ENCODE measurements at regions not wholly inside any gene's neighbourhood (a gene's known extent, or its start where the extent isn't known, plus 50 kb on each side); places are given as distances from the start of the nearest gene placed in this dataset.

GRCh38 chr11:69377029-69377952 lies 83.3 kb downstream of the MYEOV start:
- ATAC-seq (ENCODE audit: low read depth in 2 of 2) = no peak
- Mint-ChIP-seq H3K27me3 (peaks cover 0 to 8% (median 6%) of the 10 kb centered on the region in 3 donors), H3K4me1 (peaks cover 0 to 4% (median 2%) of the 10 kb centered on the region in 3 donors), H3K4me3 (no peak overlapping the region), H3K36me3 (peaks cover 0 to 8% of the 10 kb centered on the region in 2 donors), H3K9me3 (no peaks in the 10 kb centered on the region), H3K27ac (no peak overlapping the region)
- DNase-seq = no peak

GRCh38 chr11:69377953-69378302 lies 84.0 kb downstream of the MYEOV start:
- Mint-ChIP-seq H3K27me3 (peaks cover 0 to 2% (median under 1%) of the 10 kb centered on the region in 3 donors), H3K4me1 (peaks cover 0 to 2% (median 0%) of the 10 kb centered on the region in 3 donors), H3K27ac (no peak overlapping the region), H3K4me3 (no peak overlapping the region), H3K9me3 (no peaks in the 10 kb centered on the region), H3K36me3 (peaks cover 0 to 1% of the 10 kb centered on the region in 2 donors)
- no peak for DNase-seq
- ATAC-seq (ENCODE audit: low read depth in 2 of 2) = no peak

DNA sequence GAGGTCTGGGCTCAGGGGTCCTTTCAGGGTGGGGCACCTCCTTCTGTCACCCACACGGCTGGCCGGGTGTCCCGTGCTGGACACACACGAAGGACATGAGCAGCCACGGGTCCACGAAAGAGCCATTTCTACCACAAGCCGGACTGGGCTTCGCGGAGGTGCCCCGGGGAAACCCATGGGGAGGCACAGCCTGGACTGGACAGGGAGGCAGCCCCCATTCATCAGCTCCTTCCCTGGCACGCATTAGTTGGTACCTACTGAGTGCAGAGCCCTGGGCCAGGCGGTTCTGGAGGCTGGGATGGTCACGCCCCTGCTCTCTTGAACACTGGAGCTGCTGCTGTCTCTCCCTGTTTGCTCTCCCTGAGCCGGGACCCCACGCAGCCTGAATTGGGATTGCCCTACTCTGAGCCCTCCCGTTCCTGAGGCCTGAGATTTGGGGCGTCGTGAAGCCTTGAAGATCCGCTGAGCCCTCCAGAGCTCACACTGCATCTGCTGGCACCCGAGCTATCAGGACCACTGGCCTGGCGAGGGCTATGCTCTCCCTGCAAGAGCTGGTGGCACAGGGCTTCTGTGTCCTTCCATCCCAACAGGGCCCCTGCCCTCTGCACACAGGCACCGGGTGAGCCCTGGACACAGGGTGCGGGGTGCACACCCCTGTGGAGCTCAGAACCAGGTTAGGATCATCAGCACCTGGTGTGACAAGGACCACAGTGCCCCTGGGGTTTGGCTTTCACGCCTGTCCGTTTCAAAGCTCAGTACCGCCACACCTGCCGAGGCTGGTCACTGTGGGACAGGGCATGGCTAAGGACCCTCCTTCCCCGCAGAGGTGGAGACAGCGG lies 84.6 kb downstream of the MYEOV start:
- Mint-ChIP-seq H3K4me1 (peaks cover 0 to 2% (median 0%) of the 10 kb centered on the region in 3 donors), H3K27ac (no peak overlapping the region), H3K4me3 (no peak overlapping the region), H3K27me3 (no peaks in the 10 kb centered on the region), H3K9me3 (no peaks in the 10 kb centered on the region), H3K36me3 (no peaks in the 10 kb centered on the region)
- ATAC-seq (ENCODE audit: low read depth in 2 of 2) = no peak
- DNase-seq = no peak

GRCh38 chr11:69380451-69380901 lies 86.5 kb downstream of the MYEOV start:
- no peak for DNase-seq
- H3K27ac Mint-ChIP-seq = no peak overlapping the region
- H3K27me3 Mint-ChIP-seq = no peaks in the 10 kb centered on the region
- H3K36me3 Mint-ChIP-seq = no peaks in the 10 kb centered on the region
- no peaks in the 10 kb centered on the region for H3K9me3 Mint-ChIP-seq
- H3K4me1 Mint-ChIP-seq = peaks cover 0 to 2% (median 0%) of the 10 kb centered on the region in 3 donors
- no peak overlapping the region for H3K4me3 Mint-ChIP-seq
- no peak for ATAC-seq (ENCODE audit: low read depth in 2 of 2)

- no peak for DNase-seq
- Mint-ChIP-seq H3K36me3 (no peaks in the 10 kb centered on the region), H3K4me1 (peaks cover 0 to 2% (median 0%) of the 10 kb centered on the region in 3 donors), H3K27ac (no peak overlapping the region), H3K27me3 (no peaks in the 10 kb centered on the region), H3K9me3 (no peaks in the 10 kb centered on the region), H3K4me3 (no peak overlapping the region)
- no peak for ATAC-seq (ENCODE audit: low read depth in 2 of 2)
Measured at GRCh38 chr11:69380921-69381581, 87.1 kb downstream of the MYEOV start.

- no peaks in the 10 kb centered on the region for H3K27me3 Mint-ChIP-seq
- DNase-seq (no peak), ATAC-seq (ENCODE audit: low read depth in 2 of 2) (no peak)
- peaks cover 0 to 2% (median 0%) of the 10 kb centered on the region in 3 donors for H3K4me1 Mint-ChIP-seq
- H3K36me3 Mint-ChIP-seq = no peaks in the 10 kb centered on the region
- H3K9me3 Mint-ChIP-seq = no peaks in the 10 kb centered on the region
- no peak overlapping the region for H3K4me3 Mint-ChIP-seq
- no peak overlapping the region for H3K27ac Mint-ChIP-seq
Measured at GRCh38 chr11:69381681-69382130, 87.8 kb downstream of the MYEOV start.

DNA sequence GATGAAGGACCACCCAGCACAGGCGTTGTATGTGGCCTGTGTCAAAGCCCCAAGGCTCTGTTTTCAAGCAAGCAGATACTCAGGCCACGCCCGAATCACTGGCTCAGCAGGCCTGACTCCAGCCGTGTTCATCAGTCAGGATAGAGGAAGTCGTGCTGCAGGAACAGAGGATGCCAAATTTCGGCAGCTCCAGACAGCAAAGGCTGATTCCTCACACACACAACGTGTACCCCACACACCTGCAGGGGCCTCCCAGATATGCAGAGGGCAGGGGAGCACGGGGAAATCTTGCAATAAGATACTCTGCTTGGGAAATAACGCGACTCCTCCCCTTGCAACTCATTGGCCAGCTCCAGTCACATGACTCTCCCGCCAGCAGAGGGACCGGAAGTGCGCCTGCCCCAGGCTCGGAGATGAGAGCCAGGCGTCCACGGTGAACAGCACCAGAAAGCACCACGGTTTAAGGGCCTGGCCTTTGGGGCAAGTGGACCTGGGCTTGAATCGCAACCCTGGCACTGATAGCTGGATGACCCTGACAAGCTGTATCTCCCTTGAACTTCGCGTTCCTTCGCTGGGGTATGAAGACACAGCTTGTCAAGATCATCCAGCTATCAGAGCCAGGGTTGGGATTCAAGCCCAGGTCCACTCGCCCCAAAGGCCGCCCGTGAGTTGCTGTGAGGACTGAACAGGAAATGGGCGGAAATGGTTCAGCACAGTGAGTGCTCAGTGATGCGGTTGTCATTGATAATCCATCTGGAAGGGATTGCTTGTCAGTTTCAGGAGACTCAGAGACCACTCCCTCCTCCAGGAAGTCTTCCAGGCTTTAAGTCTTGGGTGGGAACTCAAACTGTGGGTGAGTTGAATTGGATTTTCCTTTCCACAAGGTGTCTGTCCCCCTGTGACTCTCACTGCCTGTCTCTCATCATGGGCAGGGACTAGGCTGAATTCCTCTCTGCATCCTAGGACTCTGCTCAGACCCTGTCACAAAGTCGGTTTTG lies 88.5 kb downstream of the MYEOV start:
- ATAC-seq (ENCODE audit: low read depth in 2 of 2) = no peak

DNA sequence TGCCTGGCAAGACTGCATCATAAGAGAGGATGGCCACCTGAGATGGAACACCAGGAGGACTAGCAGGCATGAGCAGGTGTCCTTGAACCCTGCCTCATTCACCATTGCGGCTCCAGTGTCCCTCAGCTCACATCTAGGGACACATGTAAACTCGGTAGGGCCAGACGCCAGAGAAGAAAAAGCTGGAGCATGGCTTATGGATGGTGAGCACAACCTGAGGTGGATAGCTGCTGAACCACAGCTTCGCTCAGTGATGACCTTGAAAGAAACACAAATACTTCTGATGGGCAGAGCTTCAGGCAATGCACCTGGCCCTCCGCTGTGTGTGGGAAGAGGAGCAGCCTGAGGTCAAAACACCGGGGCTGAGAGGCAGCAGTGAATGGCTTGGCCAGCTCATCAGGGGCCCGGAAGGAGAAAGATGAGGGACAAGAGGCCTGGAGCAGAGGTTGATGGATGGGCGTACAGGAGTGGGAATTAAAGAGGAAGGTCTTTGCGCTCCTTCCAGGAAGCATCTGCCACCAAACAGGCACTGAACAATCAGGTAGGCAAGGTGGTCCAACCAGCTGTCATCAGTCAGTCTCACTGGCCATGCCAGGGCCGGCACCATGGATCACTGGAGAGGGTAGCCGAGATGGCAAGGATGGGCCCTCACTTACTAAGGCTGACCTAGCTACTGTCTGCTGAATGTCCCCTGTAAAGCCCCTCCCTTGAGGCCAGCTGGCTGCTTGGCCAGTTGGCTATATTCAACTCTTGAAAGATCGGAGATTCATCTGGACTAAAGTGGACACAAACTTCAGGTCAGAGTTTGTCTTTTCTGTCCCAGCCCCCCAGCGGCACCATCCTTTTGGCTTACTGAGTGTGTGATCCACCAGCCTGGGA lies 89.7 kb downstream of the MYEOV start:
- no peaks in the 10 kb centered on the region for H3K27me3 Mint-ChIP-seq
- DNase-seq (no peak), ATAC-seq (ENCODE audit: low read depth in 2 of 2) (no peak)
- H3K4me1 Mint-ChIP-seq = no peaks in the 10 kb centered on the region
- no peak overlapping the region for H3K4me3 Mint-ChIP-seq
- peaks cover 5 to 15% (median 12%) of the 10 kb centered on the region in 7 donors for H3K9me3 Mint-ChIP-seq
- peaks cover 6 to 10% of the 10 kb centered on the region in 2 donors for H3K36me3 Mint-ChIP-seq
- peak overlapping the region in 2 of 6 donors; percentile 24 to 52 for H3K27ac Mint-ChIP-seq

More for the DNA sequence above, 88.5 kb downstream of the MYEOV start:
- Mint-ChIP-seq H3K9me3 (peaks cover 0 to 3% (median under 1%) of the 10 kb centered on the region in 7 donors), H3K4me1 (no peaks in the 10 kb centered on the region), H3K27me3 (no peaks in the 10 kb centered on the region), H3K27ac (no peak overlapping the region), H3K4me3 (peak overlapping the region in 4 of 8 donors; percentile 16 to 54 (median 32)), H3K36me3 (peaks cover under 1 to 6% of the 10 kb centered on the region in 2 donors)
- DNase-seq = no peak

DNA sequence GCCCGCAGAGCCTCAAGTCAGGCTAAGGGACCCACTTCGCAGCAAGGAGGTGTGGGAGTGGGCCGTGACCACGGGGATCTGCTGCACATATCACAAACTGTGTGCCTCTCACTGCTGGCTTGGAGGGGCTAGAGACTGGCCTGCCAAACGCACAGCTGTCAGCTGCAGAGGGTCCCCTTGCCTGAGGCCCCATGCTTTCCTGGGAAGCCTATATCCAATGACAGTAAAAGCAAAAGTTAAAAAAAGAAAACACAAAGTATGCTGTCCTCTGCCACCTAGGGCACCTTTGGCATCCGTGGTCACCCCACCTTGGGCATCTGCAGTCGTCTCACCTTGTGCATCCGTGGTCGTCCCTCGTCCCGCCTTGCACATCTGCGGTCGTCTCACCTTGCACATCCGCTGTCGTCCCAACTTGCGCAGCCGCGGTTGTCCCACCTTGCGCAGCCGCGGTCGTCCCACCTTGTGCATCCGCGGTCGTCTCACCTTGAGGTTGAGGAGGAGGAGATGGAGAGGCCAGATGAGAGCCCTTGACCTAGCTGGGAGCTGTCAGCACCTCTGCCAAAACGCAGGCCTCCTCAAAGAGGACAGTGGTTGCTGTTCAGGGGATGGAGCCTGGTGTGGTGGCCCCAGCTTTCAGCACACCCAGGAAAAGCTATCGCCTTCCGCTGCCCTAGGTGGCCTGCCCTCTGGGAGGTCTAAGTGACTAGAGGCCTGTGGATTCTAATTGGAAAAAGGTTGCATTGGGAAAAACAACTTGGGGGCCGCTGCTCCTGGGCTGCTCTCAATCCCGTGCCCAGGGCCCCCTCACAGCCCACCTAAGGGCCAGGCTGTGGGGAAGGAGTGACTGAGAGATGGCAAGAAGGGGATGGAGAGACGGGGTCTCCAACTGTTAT lies 90.5 kb downstream of the MYEOV start:
- Mint-ChIP-seq H3K27me3 (no peaks in the 10 kb centered on the region), H3K4me1 (no peaks in the 10 kb centered on the region), H3K27ac (peak overlapping the region in 1 of 6 donors; percentile 49), H3K9me3 (peaks cover 8 to 24% (median 13%) of the 10 kb centered on the region in 7 donors), H3K36me3 (peaks cover 8 to 10% of the 10 kb centered on the region in 2 donors), H3K4me3 (no peak overlapping the region)
- DNase-seq (no peak), ATAC-seq (ENCODE audit: low read depth in 2 of 2) (no peak)

- ATAC-seq (ENCODE audit: low read depth in 2 of 2) (no peak), DNase-seq (no peak)
- H3K4me3 Mint-ChIP-seq = no peak overlapping the region
Measured at GRCh38 chr11:69385144-69385820, 91.3 kb downstream of the MYEOV start.

More at GRCh38 chr11:69385144-69385820, 91.3 kb downstream of the MYEOV start:
- Mint-ChIP-seq H3K27me3 (no peaks in the 10 kb centered on the region), H3K4me1 (no peaks in the 10 kb centered on the region), H3K36me3 (peaks cover 8 to 10% of the 10 kb centered on the region in 2 donors), H3K9me3 (peaks cover 10 to 27% (median 16%) of the 10 kb centered on the region in 7 donors), H3K27ac (no peak overlapping the region)

All from naive B cell (primary cell).